ENCODE measurements at regions not wholly inside any gene's neighbourhood (a gene's known extent, or its start where the extent isn't known, plus 50 kb on each side); places are given as distances from the start of the nearest gene placed in this dataset.

GRCh38 chr6:71392276-71392675 lies 103.7 kb downstream of the OGFRL1 start:
- TF ChIP-seq, protein P1, sequence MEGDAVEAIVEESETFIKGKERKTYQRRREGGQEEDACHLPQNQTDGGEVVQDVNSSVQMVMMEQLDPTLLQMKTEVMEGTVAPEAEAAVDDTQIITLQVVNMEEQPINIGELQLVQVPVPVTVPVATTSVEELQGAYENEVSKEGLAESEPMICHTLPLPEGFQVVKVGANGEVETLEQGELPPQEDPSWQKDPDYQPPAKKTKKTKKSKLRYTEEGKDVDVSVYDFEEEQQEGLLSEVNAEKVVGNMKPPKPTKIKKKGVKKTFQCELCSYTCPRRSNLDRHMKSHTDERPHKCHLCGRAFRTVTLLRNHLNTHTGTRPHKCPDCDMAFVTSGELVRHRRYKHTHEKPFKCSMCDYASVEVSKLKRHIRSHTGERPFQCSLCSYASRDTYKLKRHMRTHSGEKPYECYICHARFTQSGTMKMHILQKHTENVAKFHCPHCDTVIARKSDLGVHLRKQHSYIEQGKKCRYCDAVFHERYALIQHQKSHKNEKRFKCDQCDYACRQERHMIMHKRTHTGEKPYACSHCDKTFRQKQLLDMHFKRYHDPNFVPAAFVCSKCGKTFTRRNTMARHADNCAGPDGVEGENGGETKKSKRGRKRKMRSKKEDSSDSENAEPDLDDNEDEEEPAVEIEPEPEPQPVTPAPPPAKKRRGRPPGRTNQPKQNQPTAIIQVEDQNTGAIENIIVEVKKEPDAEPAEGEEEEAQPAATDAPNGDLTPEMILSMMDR (IDR thresholded peaks at IDR 0.05): no peak
- TF ChIP-seq EZH2 (IDR thresholded peaks at IDR 0.05): no peak

Data from neural progenitor cell (in vitro differentiated cells).